Heart left ventricle (tissue), 16 donors: ENCODE measurements at regions not wholly inside any gene's neighbourhood (a gene's known extent, or its start where the extent isn't known, plus 50 kb on each side); places are given as distances from the start of the nearest gene placed in this dataset.

Source experiments
- ATAC-seq, 4 donors: fragments of 200-7000 bp; cut with Tn5 transposase; one replicate each; pipeline ENCODE4 v1.9.1; 2020 to 2022; ENCODE audit warnings: moderate library complexity in 4 of 4, mild to moderate bottlenecking in 3 of 4, moderate number of reproducible peaks in 1 of 4
- DNase-seq, 5 donors: peaks; one replicate each; pipeline ENCODE4 v3.0.0-alpha.2; 2020
- H3K27ac ChIP-seq, 12 donors: fragments of 200-600 bp; sonication (generic) in 4 of 12; one replicate each; pipeline versions ENCODE4 v1.5.0 to v1.8.0; 2016 to 2022; ENCODE audit warnings: mild to moderate bottlenecking in 2 of 12
- H3K27me3 ChIP-seq, 9 donors: fragments of 200-600 bp; sonication (generic) in 2 of 9; one replicate each; pipeline versions ENCODE4 v1.5.1 to v1.8.0; 2016 to 2022; ENCODE audit warnings: mild to moderate bottlenecking in 3 of 9
- H3K36me3 ChIP-seq, 9 donors: fragments of 200-600 bp; sonication (generic) in 2 of 9; one replicate each; pipeline versions ENCODE4 v1.5.0 to v1.8.0; 2018 to 2022; ENCODE audit warnings: mild to moderate bottlenecking in 2 of 9
- H3K4me1 ChIP-seq, 12 donors: fragments of 200-600 bp; sonication (generic) in 4 of 12; one replicate each; pipeline versions ENCODE4 v1.5.0 to v1.8.0; 2016 to 2022; ENCODE audit warnings: mild to moderate bottlenecking in 3 of 12
- H3K4me3 ChIP-seq, 12 donors: fragments of 200-600 bp; sonication (generic) in 4 of 12; one replicate each; pipeline versions ENCODE4 v1.5.0 to v1.8.0; 2017 to 2022; ENCODE audit warnings: mild to moderate bottlenecking in 9 of 12, moderate library complexity in 4 of 12
- H3K9me3 ChIP-seq, 12 donors: fragments of 200-600 bp; sonication (generic) in 4 of 12; one replicate each; pipeline versions ENCODE4 v1.5.0 to v1.8.0; 2016 to 2022; ENCODE audit warnings: mild to moderate bottlenecking in 1 of 12
- CTCF ChIP-seq, 12 donors: fragments of 200-600 bp; sonication (generic) in 4 of 12; IDR thresholded peaks; one replicate each; pipeline versions ENCODE4 v1.5.0 to v1.8.0; 2018 to 2022; ENCODE audit warnings: antibody characterized with exemption in 12 of 12, mild to moderate bottlenecking in 5 of 12
- POLR2A ChIP-seq, 2 donors: fragments of 450-650 bp; IDR thresholded peaks; one replicate each; pipeline ENCODE4 v1.6.1; 2017; ENCODE audit warnings: antibody characterized with exemption in 2 of 2, mild to moderate bottlenecking in 2 of 2, moderate library complexity in 2 of 2
- WGBS, 4 donors: extraction: QIAGEN DNeasy Blood & Tissue Kit in 2 of 4; methylation state at CpG; one replicate each; pipeline versions ENCODE4 v1.1.5 to v1.1.7; 2013 to 2018; 5-methylcytosine and 5-hydroxymethylcytosine counted together
- intact Hi-C, 10 donors: fragments of 100-400 bp; cut with DNase I; formaldehyde crosslinking; loops; one replicate each; pipeline versions ENCODE4 v1.11.1 to v1.14.2; 2022
- donor health status: ischemic (EF 13 %, LVEDD 7.1; RV severe dilation, severe dysfunction).
- donor health status: healthy with polysubstance abuse.
- donor health status: DM: no; HTN: yes; CAD: no.
- donor health status: DM: no; HTN: no; CAD: no.
- donor health status: ischemic (EF 25% LVEDD 6.9; RV normal size, moderate dysfunction).
- donor health status: ischemic (EF 25% LVEDD 5.7; RV mildly dilated, moderate dysfunction).
- donor health status: healthy.
- donor health status: DM: yes; HTN: yes; CAD: no.
- donor health status: ischemic (EF 35%, LVEDD 5.7; RV mildly dilated, moderate dysfunction).
- donor health status: nonischemic (EF 11% LVEDD 7.7; RV severe dilation, severe dysfunction).
- donor health status: DM: yes; HTN: yes; CAD: no.
- donor health status: PGD.
- donor health status: ischemic (EF 29% LVEDD 5.4; RV normal size, mild dysfunction).
- donor health status: nonischemic (EF 23%, LVEDD 6.1; RV moderate dilation, normal function).

DNA sequence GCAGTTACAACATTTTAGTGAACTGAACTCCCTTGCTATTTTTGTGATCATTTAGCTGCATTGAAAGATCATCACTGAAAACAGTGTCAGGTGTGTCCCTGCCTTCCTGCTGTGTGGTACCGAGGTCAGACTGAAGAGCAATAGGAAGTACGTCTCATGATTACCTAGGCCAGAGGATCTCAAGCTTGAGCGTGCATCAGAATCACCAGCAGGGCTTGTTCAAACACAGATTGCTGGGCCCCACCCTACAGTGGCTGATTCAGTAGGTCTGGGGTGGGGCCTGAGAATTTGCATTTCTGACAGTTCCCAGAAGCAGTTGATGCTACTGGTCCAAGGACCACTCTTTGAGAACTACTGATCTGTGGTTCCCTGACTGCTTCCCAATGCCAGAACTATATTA, 159.6 kb downstream of the ACTL7B start:
- intact Hi-C loops, result loop anchor here in 1 of 10 donors (10.0 kb wide), 1 partner anchor 59 kb away; no protein-coding TSS in a partner anchor
- ATAC-seq (no peak), DNase-seq (no peak)
- Histone ChIP-seq H3K4me3 (no peak overlapping the region), H3K9me3 (peaks cover 0 to 20% (median 3%) of the 10 kb centered on the region in 12 donors), H3K27me3 (no peaks in the 10 kb centered on the region), H3K36me3 (no peaks in the 10 kb centered on the region), H3K4me1 (no peaks in the 10 kb centered on the region), H3K27ac (no peak overlapping the region)
- 85 to 88% (median 87%) methylated on average over 3 of the region's 3 CpGs for WGBS, 4 donors
- TF ChIP-seq POLR2A (IDR thresholded peaks at IDR 0.05) (no peak), CTCF (IDR thresholded peaks at IDR 0.05) (no peak)

DNA sequence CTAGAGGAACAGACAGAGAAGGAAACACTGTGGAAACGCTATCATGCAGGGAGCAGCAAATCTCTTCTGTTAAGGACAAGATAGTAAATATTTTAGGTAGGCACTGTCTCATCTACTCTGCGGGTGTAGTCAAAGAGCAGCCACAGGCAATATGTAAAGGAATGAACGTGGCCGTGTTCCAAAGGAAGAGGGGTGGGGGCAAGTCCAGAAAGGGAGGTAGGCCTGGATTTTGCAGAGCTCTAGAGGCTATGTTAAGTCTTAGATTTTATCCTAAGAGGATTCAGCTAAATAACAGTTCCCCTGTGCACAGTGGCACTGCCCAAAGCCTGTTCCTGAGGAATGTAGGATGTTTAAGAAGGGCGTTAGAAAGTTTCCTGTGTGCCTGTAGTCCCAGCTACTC, 161.6 kb downstream of the ACTL7B start:
- Histone ChIP-seq H3K27ac (no peak overlapping the region), H3K36me3 (no peaks in the 10 kb centered on the region), H3K27me3 (no peaks in the 10 kb centered on the region), H3K9me3 (peaks cover 0 to 25% (median 3%) of the 10 kb centered on the region in 12 donors), H3K4me1 (no peaks in the 10 kb centered on the region), H3K4me3 (no peak overlapping the region)
- WGBS, 4 donors, result 61 to 69% (median 65%) methylated on average over 5 of the region's 5 CpGs
- no peak for TF ChIP-seq CTCF (IDR thresholded peaks at IDR 0.05)
- no peak for TF ChIP-seq POLR2A (IDR thresholded peaks at IDR 0.05)
- DNase-seq (no peak), ATAC-seq (no peak)
- intact Hi-C loops, result loop anchor here in 1 of 10 donors (10.0 kb wide), 1 partner anchor 61 kb away; no protein-coding TSS in a partner anchor

DNA sequence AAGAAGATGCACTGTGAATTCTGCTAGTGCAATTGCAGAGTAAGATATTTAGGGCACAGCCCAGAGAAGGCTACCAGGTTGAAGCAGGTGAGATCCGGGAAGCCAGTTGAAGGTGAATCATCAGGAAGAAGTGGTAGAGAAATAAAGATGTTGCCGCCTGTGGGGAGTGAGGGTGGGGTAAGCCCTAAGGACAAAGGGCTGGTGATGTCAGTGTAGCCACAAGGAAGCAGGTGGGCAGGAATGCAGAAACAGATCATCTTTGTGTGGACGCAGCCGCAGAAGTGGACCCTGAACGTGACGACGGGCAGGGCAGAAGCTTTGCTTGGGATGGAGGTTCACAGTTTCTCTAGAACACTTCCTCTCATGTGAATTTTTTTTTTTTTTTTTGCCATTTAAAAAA, 164.2 kb downstream of the ACTL7B start:
- Histone ChIP-seq H3K27me3 (no peaks in the 10 kb centered on the region), H3K9me3 (peaks cover 0 to 30% (median 11%) of the 10 kb centered on the region in 12 donors), H3K4me3 (no peak overlapping the region), H3K4me1 (no peaks in the 10 kb centered on the region), H3K27ac (no peak overlapping the region), H3K36me3 (no peaks in the 10 kb centered on the region)
- DNase-seq, result no peak
- TF ChIP-seq POLR2A (IDR thresholded peaks at IDR 0.05), result no peak
- no peak for TF ChIP-seq CTCF (IDR thresholded peaks at IDR 0.05)
- no peak for ATAC-seq
- intact Hi-C loops, result loop anchor here in 1 of 10 donors (10.0 kb wide), 1 partner anchor 63 kb away; no protein-coding TSS in a partner anchor
- 84 to 90% (median 86%) methylated on average over 7 of the region's 7 CpGs for WGBS, 4 donors

DNA sequence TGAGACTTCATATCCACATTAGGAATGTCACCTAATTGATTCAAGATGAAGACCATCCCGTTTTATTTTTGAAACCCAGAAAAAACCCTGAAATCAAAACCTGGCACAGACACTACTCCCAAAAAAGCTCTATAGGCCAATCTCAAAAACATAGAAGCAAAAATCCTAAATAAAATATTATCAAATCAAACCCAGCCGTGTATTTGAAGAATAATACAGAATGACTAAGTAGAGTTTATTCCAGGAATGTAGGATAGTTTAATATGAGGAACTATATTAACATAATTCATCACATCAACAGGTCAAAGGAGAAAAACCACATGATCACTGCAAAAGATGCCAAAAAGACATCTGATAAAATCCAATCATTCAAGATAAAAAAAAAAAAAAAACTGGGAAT, 167.1 kb downstream of the ACTL7B start:
- no peaks in the 10 kb centered on the region for H3K27me3 ChIP-seq
- H3K4me3 ChIP-seq, result no peak overlapping the region
- H3K4me1 ChIP-seq, result no peaks in the 10 kb centered on the region
- DNase-seq (no peak), ATAC-seq (no peak)
- no peak overlapping the region for H3K27ac ChIP-seq
- H3K9me3 ChIP-seq, result peaks cover 0 to 24% (median 11%) of the 10 kb centered on the region in 12 donors
- H3K36me3 ChIP-seq, result no peaks in the 10 kb centered on the region
- TF ChIP-seq POLR2A (IDR thresholded peaks at IDR 0.05) (no peak), CTCF (IDR thresholded peaks at IDR 0.05) (no peak)
- intact Hi-C loops, result no loop called here
- 68 to 80% (median 74%) methylated on average over 2 of the region's 2 CpGs for WGBS, 4 donors
